Peyer's patch (tissue), 4 donors: ENCODE measurements at regions not wholly inside any gene's neighbourhood (a gene's known extent, or its start where the extent isn't known, plus 50 kb on each side); places are given as distances from the start of the nearest gene placed in this dataset.

Experiments
- POLR2A ChIP-seq, 2 donors: fragments of 450-650 bp; IDR thresholded peaks; one replicate each; pipeline ENCODE4 v1.5.1; 2017; ENCODE audit warnings: antibody characterized with exemption in 2 of 2, mild to moderate bottlenecking in 2 of 2, moderate library complexity in 2 of 2
- TF ChIP-seq, protein P1 (sequence below), 6 experiments: fragments of 450-650 bp in 4 of 6; fragments of 200-600 bp in 2 of 6; sonication (generic) in 1 of 6; IDR thresholded peaks; one replicate each; pipeline ENCODE4 v1.5.1; 2017 to 2019; ENCODE audit warnings: antibody characterized with exemption in 6 of 6, mild to moderate bottlenecking in 3 of 6, moderate library complexity in 1 of 6

DNA sequence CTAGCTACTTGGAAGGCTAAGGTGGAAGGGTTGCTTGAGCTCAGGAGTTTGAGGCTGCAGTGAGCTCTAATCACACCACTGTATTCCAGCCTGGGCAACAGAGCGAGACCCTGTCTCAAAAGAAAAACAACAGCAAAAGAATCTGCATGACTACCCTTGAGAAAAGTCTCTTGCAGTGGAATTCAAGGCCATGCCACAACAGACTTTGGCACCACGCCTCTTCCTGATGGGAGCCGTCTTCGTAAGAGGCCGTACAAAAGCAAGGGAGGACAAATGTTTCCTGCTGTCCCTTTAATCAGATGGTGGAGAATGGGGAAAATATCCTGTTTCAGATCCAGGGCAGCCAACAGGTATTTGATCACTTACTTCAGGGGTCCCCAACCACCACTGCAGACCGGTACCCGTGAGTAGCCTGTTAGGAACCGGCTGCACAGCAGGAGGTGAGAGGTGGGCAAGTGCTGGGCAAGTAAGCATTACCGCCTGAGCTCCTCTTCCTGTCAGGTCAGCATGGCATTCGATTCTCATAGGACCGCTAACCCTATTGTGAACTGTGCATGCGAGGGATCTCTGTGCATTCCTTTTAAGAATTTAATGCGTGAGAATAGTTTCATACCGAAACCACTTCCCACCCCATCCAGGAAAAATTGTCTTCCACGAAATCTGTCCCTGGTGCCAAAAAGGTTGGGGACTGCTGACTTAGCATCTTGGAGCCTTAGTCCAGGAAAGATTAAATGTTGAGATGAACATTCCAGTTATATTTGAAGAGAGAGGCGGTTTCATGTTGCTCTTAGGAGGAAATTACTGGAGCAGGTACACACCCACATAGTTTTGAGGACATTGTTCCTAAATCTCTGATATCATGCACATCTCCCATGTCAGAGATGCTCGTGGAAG is 94.4 kb upstream of the XPO1 start:
- TF ChIP-seq, protein P1, sequence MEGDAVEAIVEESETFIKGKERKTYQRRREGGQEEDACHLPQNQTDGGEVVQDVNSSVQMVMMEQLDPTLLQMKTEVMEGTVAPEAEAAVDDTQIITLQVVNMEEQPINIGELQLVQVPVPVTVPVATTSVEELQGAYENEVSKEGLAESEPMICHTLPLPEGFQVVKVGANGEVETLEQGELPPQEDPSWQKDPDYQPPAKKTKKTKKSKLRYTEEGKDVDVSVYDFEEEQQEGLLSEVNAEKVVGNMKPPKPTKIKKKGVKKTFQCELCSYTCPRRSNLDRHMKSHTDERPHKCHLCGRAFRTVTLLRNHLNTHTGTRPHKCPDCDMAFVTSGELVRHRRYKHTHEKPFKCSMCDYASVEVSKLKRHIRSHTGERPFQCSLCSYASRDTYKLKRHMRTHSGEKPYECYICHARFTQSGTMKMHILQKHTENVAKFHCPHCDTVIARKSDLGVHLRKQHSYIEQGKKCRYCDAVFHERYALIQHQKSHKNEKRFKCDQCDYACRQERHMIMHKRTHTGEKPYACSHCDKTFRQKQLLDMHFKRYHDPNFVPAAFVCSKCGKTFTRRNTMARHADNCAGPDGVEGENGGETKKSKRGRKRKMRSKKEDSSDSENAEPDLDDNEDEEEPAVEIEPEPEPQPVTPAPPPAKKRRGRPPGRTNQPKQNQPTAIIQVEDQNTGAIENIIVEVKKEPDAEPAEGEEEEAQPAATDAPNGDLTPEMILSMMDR (IDR thresholded peaks at IDR 0.05), result no peak
- no peak for TF ChIP-seq POLR2A (IDR thresholded peaks at IDR 0.05)
